Ishikawa (cell line): ENCODE measurements at regions not wholly inside any gene's neighbourhood (a gene's known extent, or its start where the extent isn't known, plus 50 kb on each side); places are given as distances from the start of the nearest gene placed in this dataset.

Experiments
- CREB1 ChIP-seq: IDR thresholded peaks from 2 replicates; pipeline ENCODE4 v1.6.1; 2012; ENCODE audit warnings: low read depth
- EP300 ChIP-seq: IDR thresholded peaks from 2 replicates; pipeline ENCODE4 v1.6.1; 2012; ENCODE audit warnings: borderline replicate concordance

DNA sequence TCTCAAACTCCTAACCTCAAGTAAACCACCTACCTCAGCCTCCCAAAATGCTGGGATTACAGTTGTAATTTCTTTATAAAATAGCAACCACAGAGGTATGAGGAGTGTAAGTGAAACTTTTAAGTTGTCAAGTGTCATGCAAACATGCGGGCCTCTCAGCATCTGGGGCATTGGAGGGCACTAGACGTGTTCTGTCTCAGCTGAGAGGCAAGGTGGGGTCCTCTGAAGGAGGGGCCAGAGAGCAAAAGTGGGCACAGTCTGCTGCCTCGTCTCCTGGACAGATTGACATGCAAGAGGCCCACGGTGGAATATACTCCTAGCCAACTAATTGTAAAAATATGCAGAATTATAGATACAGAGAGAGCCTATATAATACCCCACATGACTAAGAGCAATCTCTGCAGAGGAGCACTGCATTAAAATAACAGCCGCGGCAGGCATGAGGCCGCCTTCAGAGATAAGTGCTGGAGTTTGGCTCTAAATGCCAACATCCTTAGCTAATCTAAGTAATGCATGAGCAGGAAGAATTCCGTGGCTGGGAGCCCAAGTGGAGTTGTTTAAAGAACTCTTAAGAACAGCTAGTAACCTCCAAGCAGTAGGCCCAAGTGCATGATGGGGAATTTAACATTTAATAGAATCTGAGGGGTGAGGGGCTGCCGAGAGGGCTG lies 87.8 kb upstream of the RNU6-1 start:
- TF ChIP-seq CREB1 = no peak
- no peak for TF ChIP-seq EP300
